ENCODE measurements at regions not wholly inside any gene's neighbourhood (a gene's known extent, or its start where the extent isn't known, plus 50 kb on each side); places are given as distances from the start of the nearest gene placed in this dataset.

- TF ChIP-seq, protein P1, sequence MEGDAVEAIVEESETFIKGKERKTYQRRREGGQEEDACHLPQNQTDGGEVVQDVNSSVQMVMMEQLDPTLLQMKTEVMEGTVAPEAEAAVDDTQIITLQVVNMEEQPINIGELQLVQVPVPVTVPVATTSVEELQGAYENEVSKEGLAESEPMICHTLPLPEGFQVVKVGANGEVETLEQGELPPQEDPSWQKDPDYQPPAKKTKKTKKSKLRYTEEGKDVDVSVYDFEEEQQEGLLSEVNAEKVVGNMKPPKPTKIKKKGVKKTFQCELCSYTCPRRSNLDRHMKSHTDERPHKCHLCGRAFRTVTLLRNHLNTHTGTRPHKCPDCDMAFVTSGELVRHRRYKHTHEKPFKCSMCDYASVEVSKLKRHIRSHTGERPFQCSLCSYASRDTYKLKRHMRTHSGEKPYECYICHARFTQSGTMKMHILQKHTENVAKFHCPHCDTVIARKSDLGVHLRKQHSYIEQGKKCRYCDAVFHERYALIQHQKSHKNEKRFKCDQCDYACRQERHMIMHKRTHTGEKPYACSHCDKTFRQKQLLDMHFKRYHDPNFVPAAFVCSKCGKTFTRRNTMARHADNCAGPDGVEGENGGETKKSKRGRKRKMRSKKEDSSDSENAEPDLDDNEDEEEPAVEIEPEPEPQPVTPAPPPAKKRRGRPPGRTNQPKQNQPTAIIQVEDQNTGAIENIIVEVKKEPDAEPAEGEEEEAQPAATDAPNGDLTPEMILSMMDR (IDR thresholded peaks at IDR 0.05; ENCODE audit: poor library complexity) = no peak
- no peak for TF ChIP-seq EZH2phosphoT487 (IDR thresholded peaks at IDR 0.05; ENCODE audit: low read depth, severe bottlenecking, unreplicated experiment)
Measured at GRCh38 chr1:37309574-37309973, 164.8 kb upstream of the ZC3H12A start.

Data from hepatocyte (in vitro differentiated cells).